CD4-positive, alpha-beta T cell treated with Interferon gamma for 1 hour (primary cell): ENCODE measurements at regions not wholly inside any gene's neighbourhood (a gene's known extent, or its start where the extent isn't known, plus 50 kb on each side); places are given as distances from the start of the nearest gene placed in this dataset.
"Not testable (repeated sequence)": the region's sequence is repeated elsewhere in the genome, so short reads cannot be mapped to it uniquely, and the experiment has no call there.

Experiments
- DNase-seq: peaks from one replicate; pipeline ENCODE4 v3.0.0-alpha.2; 2020

GRCh38 chr20:33908336-33908735, 85.4 kb upstream of the RALY start:
- DNase-seq = no peak

- no peak for DNase-seq
These were observed 84.8 kb upstream of the RALY start for GRCh38 chr20:33908868-33909267.

- no peak for DNase-seq
These were observed 84.3 kb upstream of the RALY start for GRCh38 chr20:33909331-33909921.

- DNase-seq = no peak
These were observed 83.7 kb upstream of the RALY start for GRCh38 chr20:33910056-33910455.

- no peak for DNase-seq
These were observed 83.0 kb upstream of the RALY start for GRCh38 chr20:33910529-33911327.

GRCh38 chr20:33914919-33915318, 78.8 kb upstream of the RALY start:
- DNase-seq = no peak

- peak; percentile 31 for DNase-seq
These were observed 77.9 kb upstream of the RALY start for GRCh38 chr20:33915726-33916331.

GRCh38 chr20:33916768-33917167, 76.9 kb upstream of the RALY start:
- DNase-seq = no peak

GRCh38 chr20:33917831-33918525, 75.7 kb upstream of the RALY start:
- no peak for DNase-seq

GRCh38 chr20:33918662-33919061, 75.0 kb upstream of the RALY start:
- DNase-seq = no peak

- DNase-seq = no peak
These were observed 74.1 kb upstream of the RALY start for GRCh38 chr20:33919653-33920052.

GRCh38 chr20:33922224-33922623, 71.5 kb upstream of the RALY start:
- DNase-seq = no peak

GRCh38 chr20:33923740-33924139, 70.0 kb upstream of the RALY start:
- no peak for DNase-seq

GRCh38 chr20:33925867-33926266, 67.8 kb upstream of the RALY start:
- no peak for DNase-seq

- DNase-seq = no peak
These were observed 67.3 kb upstream of the RALY start for GRCh38 chr20:33926425-33926824.

- DNase-seq = no peak
These were observed 66.0 kb upstream of the RALY start for GRCh38 chr20:33927724-33928123.

- DNase-seq = no peak
These were observed 63.8 kb upstream of the RALY start for GRCh38 chr20:33929917-33930316.

GRCh38 chr20:33933469-33933909, 60.2 kb upstream of the RALY start:
- DNase-seq = peak; percentile 39

- no peak for DNase-seq
These were observed 57.1 kb upstream of the RALY start for GRCh38 chr20:33936656-33937055.

- DNase-seq = not testable (repeated sequence)
These were observed 54.7 kb upstream of the RALY start for GRCh38 chr20:33939031-33939430.

- no peak for DNase-seq
These were observed 53.0 kb upstream of the RALY start for GRCh38 chr20:33940666-33941065.
